Activated naive CD4-positive, alpha-beta T cell treated with anti-CD3 and anti-CD28 coated beads, Interleukin-2, amount 10 ng/mL, durations not matched to agents 7 days and 5 days (primary cell): ENCODE measurements at regions not wholly inside any gene's neighbourhood (a gene's known extent, or its start where the extent isn't known, plus 50 kb on each side); places are given as distances from the start of the nearest gene placed in this dataset.

ENCODE experiments used
- CTCF ChIA-PET: fragments of 350-600 bp; sonication (Branson Sonifier 250); formaldehyde crosslinking; loops from one replicate; lab custom pipeline; 2021; ENCODE audit warnings: antibody characterized with exemption; lab: Charles Lee
- DNase-seq: peaks from one replicate; pipeline ENCODE4 v3.0.0-alpha.2; 2020
- H3K27ac Mint-ChIP-seq: one replicate; pipeline ENCODE4 v1.8.0; 2021; ENCODE audit warnings: mild to moderate bottlenecking, moderate library complexity, mixed read lengths
- H3K27me3 Mint-ChIP-seq: one replicate; pipeline ENCODE4 v1.8.0; 2021; ENCODE audit warnings: mild to moderate bottlenecking, mixed read lengths
- H3K36me3 Mint-ChIP-seq: one replicate; pipeline ENCODE4 v1.8.0; 2021; ENCODE audit warnings: mixed read lengths
- H3K4me1 Mint-ChIP-seq: one replicate; pipeline ENCODE4 v1.8.0; 2021; ENCODE audit warnings: mixed read lengths
- H3K4me3 Mint-ChIP-seq: one replicate; pipeline ENCODE4 v1.8.0; 2021; ENCODE audit warnings: mild to moderate bottlenecking, moderate library complexity, mixed read lengths
- H3K9me3 Mint-ChIP-seq: one replicate; pipeline ENCODE4 v1.8.0; 2021; ENCODE audit warnings: mixed read lengths

- Mint-ChIP-seq H3K27ac (no peak overlapping the region), H3K9me3 (no peaks in the 10 kb centered on the region), H3K4me1 (no peaks in the 10 kb centered on the region), H3K36me3 (no peaks in the 10 kb centered on the region), H3K4me3 (no peak overlapping the region), H3K27me3 (no peaks in the 10 kb centered on the region)
- DNase-seq, result no peak
- CTCF ChIA-PET, result no interaction called here
Observed at GRCh38 chr20:7375905-7376304, 564.4 kb downstream of the HAO1 start.

GRCh38 chr20:7378864-7379605 is 561.2 kb downstream of the HAO1 start:
- no peaks in the 10 kb centered on the region for H3K27me3 Mint-ChIP-seq
- no peak overlapping the region for H3K27ac Mint-ChIP-seq
- CTCF ChIA-PET, result no interaction called here
- H3K4me1 Mint-ChIP-seq, result no peaks in the 10 kb centered on the region
- no peak for DNase-seq
- H3K4me3 Mint-ChIP-seq, result no peak overlapping the region
- peaks cover 2% of the 10 kb centered on the region for H3K9me3 Mint-ChIP-seq
- H3K36me3 Mint-ChIP-seq, result no peaks in the 10 kb centered on the region

GRCh38 chr20:7379621-7380220 is 560.5 kb downstream of the HAO1 start:
- Mint-ChIP-seq H3K27me3 (no peaks in the 10 kb centered on the region), H3K4me1 (no peaks in the 10 kb centered on the region), H3K9me3 (peaks cover 2% of the 10 kb centered on the region), H3K27ac (no peak overlapping the region), H3K36me3 (no peaks in the 10 kb centered on the region), H3K4me3 (no peak overlapping the region)
- DNase-seq, result no peak
- CTCF ChIA-PET, result no interaction called here

- no peak overlapping the region for H3K27ac Mint-ChIP-seq
- CTCF ChIA-PET, result no interaction called here
Observed at GRCh38 chr20:7383216-7383615, 557.0 kb downstream of the HAO1 start.

GRCh38 chr20:7387638-7388193 is 552.5 kb downstream of the HAO1 start:
- Mint-ChIP-seq H3K9me3 (peaks cover 2% of the 10 kb centered on the region), H3K36me3 (no peaks in the 10 kb centered on the region), H3K27ac (no peak overlapping the region), H3K27me3 (no peaks in the 10 kb centered on the region), H3K4me1 (no peaks in the 10 kb centered on the region), H3K4me3 (no peak overlapping the region)
- CTCF ChIA-PET, result no interaction called here
- DNase-seq, result no peak

More at GRCh38 chr20:7383216-7383615, 557.0 kb downstream of the HAO1 start:
- H3K27me3 Mint-ChIP-seq, result no peaks in the 10 kb centered on the region
- no peaks in the 10 kb centered on the region for H3K4me1 Mint-ChIP-seq
- peaks cover 2% of the 10 kb centered on the region for H3K9me3 Mint-ChIP-seq
- no peak overlapping the region for H3K4me3 Mint-ChIP-seq
- H3K36me3 Mint-ChIP-seq, result no peaks in the 10 kb centered on the region
- no peak for DNase-seq

- Mint-ChIP-seq H3K4me3 (no peak overlapping the region), H3K27ac (no peak overlapping the region), H3K36me3 (no peaks in the 10 kb centered on the region), H3K4me1 (no peaks in the 10 kb centered on the region), H3K9me3 (no peaks in the 10 kb centered on the region), H3K27me3 (no peaks in the 10 kb centered on the region)
- CTCF ChIA-PET, result no interaction called here
- no peak for DNase-seq
Observed at GRCh38 chr20:7389216-7389615, 551.0 kb downstream of the HAO1 start.

GRCh38 chr20:7392542-7393206 is 547.6 kb downstream of the HAO1 start:
- Mint-ChIP-seq H3K4me1 (no peaks in the 10 kb centered on the region), H3K27ac (no peak overlapping the region), H3K4me3 (no peak overlapping the region), H3K9me3 (no peaks in the 10 kb centered on the region), H3K27me3 (no peaks in the 10 kb centered on the region), H3K36me3 (no peaks in the 10 kb centered on the region)
- CTCF ChIA-PET, result no interaction called here
- no peak for DNase-seq

- no peaks in the 10 kb centered on the region for H3K4me1 Mint-ChIP-seq
- no peak overlapping the region for H3K27ac Mint-ChIP-seq
- CTCF ChIA-PET, result interaction anchor here (1.4 kb wide), 1 partner anchor 113 kb away, joined by 3 read pairs; no protein-coding TSS in a partner anchor
- no peaks in the 10 kb centered on the region for H3K27me3 Mint-ChIP-seq
- peaks cover 2% of the 10 kb centered on the region for H3K9me3 Mint-ChIP-seq
- no peak for DNase-seq
- H3K36me3 Mint-ChIP-seq, result no peaks in the 10 kb centered on the region
- H3K4me3 Mint-ChIP-seq, result no peak overlapping the region
Observed at GRCh38 chr20:7399114-7399513, 541.1 kb downstream of the HAO1 start.

GRCh38 chr20:7399575-7399974 is 540.7 kb downstream of the HAO1 start:
- no peaks in the 10 kb centered on the region for H3K27me3 Mint-ChIP-seq
- no peak overlapping the region for H3K27ac Mint-ChIP-seq
- no peaks in the 10 kb centered on the region for H3K36me3 Mint-ChIP-seq
- no peak overlapping the region for H3K4me3 Mint-ChIP-seq
- no peaks in the 10 kb centered on the region for H3K4me1 Mint-ChIP-seq
- CTCF ChIA-PET, result interaction anchor here (1.4 kb wide), 1 partner anchor 114 kb away, joined by 3 read pairs; no protein-coding TSS in a partner anchor
- DNase-seq, result no peak
- peaks cover 2% of the 10 kb centered on the region for H3K9me3 Mint-ChIP-seq

GRCh38 chr20:7406671-7407070 is 533.6 kb downstream of the HAO1 start:
- no peak overlapping the region for H3K27ac Mint-ChIP-seq
- CTCF ChIA-PET, result no interaction called here
- no peaks in the 10 kb centered on the region for H3K27me3 Mint-ChIP-seq
- H3K4me1 Mint-ChIP-seq, result no peaks in the 10 kb centered on the region
- H3K4me3 Mint-ChIP-seq, result no peak overlapping the region
- no peaks in the 10 kb centered on the region for H3K36me3 Mint-ChIP-seq
- peaks cover 4% of the 10 kb centered on the region for H3K9me3 Mint-ChIP-seq
- DNase-seq, result no peak

GRCh38 chr20:7410150-7410549 is 530.1 kb downstream of the HAO1 start:
- no peaks in the 10 kb centered on the region for H3K27me3 Mint-ChIP-seq
- DNase-seq, result no peak
- H3K4me3 Mint-ChIP-seq, result no peak overlapping the region
- CTCF ChIA-PET, result no interaction called here
- H3K4me1 Mint-ChIP-seq, result no peaks in the 10 kb centered on the region
- H3K27ac Mint-ChIP-seq, result no peak overlapping the region
- H3K36me3 Mint-ChIP-seq, result no peaks in the 10 kb centered on the region
- peaks cover 7% of the 10 kb centered on the region for H3K9me3 Mint-ChIP-seq

GRCh38 chr20:7411075-7411474 is 529.2 kb downstream of the HAO1 start:
- no peaks in the 10 kb centered on the region for H3K27me3 Mint-ChIP-seq
- no peaks in the 10 kb centered on the region for H3K36me3 Mint-ChIP-seq
- DNase-seq, result no peak
- CTCF ChIA-PET, result no interaction called here
- no peak overlapping the region for H3K4me3 Mint-ChIP-seq
- peaks cover 5% of the 10 kb centered on the region for H3K9me3 Mint-ChIP-seq
- no peaks in the 10 kb centered on the region for H3K4me1 Mint-ChIP-seq
- H3K27ac Mint-ChIP-seq, result no peak overlapping the region

GRCh38 chr20:7415427-7415826 is 524.8 kb downstream of the HAO1 start:
- CTCF ChIA-PET, result no interaction called here
- no peaks in the 10 kb centered on the region for H3K27me3 Mint-ChIP-seq
- H3K27ac Mint-ChIP-seq, result no peak overlapping the region
- H3K4me3 Mint-ChIP-seq, result no peak overlapping the region
- no peaks in the 10 kb centered on the region for H3K4me1 Mint-ChIP-seq
- DNase-seq, result no peak
- peaks cover 5% of the 10 kb centered on the region for H3K9me3 Mint-ChIP-seq
- no peaks in the 10 kb centered on the region for H3K36me3 Mint-ChIP-seq

GRCh38 chr20:7416382-7416781 is 523.9 kb downstream of the HAO1 start:
- no peak overlapping the region for H3K4me3 Mint-ChIP-seq
- CTCF ChIA-PET, result no interaction called here

More at GRCh38 chr20:7416382-7416781, 523.9 kb downstream of the HAO1 start:
- Mint-ChIP-seq H3K9me3 (peaks cover 8% of the 10 kb centered on the region), H3K36me3 (no peaks in the 10 kb centered on the region), H3K27ac (no peak overlapping the region), H3K4me1 (no peaks in the 10 kb centered on the region), H3K27me3 (no peaks in the 10 kb centered on the region)
- DNase-seq, result no peak
